ENCODE measurements at regions not wholly inside any gene's neighbourhood (a gene's known extent, or its start where the extent isn't known, plus 50 kb on each side); places are given as distances from the start of the nearest gene placed in this dataset.
A peak's percentile ranks its signal among the peaks of the same experiment; 100 is the strongest.
"Not testable (repeated sequence)": the region's sequence is repeated elsewhere in the genome, so short reads cannot be mapped to it uniquely, and the experiment has no call there.

GRCh38 chr21:14058566-14058965 lies 152.2 kb downstream of the LIPI start:
- no peak for DNase-seq

DNA sequence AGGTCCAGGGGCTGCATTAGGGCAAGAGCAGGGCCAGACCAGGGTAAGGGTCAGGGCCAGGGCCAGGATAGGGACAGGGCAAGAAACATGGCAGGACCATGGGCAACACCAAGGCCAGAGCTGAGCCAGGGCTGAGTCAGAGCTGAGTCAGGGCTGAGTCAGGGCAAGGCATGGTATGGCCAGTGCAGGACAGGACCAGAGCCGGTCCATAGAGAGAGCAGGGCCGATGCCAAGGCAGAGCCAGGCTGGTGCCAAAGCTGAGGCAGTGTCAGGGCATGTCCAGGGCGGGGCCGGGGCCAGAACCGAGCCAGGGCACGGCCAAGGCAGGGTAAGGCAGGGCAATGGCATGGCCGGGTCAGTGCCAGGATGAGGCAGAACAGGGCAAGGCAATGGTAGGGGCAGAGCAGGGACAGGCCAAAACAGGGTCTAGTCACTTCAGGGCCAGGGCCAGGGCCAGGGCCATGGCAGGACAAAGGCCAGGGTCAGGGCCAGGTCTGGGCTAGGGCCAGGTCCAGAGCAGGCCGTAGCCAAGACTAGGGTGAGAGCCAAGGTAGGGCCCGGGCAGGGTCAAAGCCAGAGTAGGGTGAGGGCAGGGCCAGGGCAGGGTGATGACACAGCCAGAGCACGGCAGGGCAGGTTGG lies 152.8 kb downstream of the LIPI start:
- not testable (repeated sequence) for DNase-seq

GRCh38 chr21:14057313-14057712 lies 153.4 kb downstream of the LIPI start:
- no peak for DNase-seq

DNA sequence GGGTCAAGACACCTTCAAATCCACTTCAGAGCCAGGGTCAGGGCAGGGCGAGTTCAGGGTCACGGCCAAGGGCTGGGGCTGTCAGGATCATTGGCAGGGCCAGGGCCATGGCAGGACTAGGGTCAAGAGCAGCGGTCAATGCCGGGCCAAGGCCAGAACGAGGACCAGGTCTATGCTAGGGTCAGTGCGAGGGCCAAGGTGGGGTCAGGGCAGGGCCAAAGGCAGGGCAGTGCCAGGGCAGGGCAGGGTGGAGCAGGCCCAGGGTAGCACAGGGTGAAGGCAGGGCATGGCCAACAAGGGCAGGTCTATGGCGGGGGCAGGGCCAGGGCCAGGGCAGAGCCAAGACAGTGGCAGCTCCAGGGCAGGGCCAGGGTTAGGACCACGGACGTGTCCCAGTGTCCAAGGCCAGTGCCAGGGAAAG lies 154.0 kb downstream of the LIPI start:
- DNase-seq, result no peak

- DNase-seq, result not testable (repeated sequence)
Observed at GRCh38 chr21:14055746-14056515, 154.8 kb downstream of the LIPI start.

DNA sequence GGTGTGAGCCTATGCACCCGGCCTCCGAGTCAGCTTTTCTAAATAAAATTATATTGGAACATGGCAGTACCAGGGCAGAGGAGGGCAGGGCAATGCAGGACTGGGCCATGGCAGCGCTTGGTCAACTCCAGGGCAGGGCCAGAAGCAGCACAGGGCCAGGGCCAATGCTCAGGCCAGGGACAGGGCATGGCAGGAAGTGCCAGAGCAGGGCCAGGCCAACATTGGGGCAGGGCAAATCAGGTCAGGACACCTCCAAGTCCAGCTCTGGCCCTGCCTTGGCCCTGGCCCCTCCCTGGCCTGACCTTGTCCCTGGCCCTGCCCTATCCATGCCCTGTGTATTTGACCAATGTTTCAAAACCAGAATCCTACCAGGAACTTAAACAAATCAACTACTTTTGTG lies 156.1 kb downstream of the LIPI start:
- DNase-seq, result no peak

GRCh38 chr21:14050121-14050520 lies 160.6 kb downstream of the LIPI start:
- DNase-seq, result no peak

DNA sequence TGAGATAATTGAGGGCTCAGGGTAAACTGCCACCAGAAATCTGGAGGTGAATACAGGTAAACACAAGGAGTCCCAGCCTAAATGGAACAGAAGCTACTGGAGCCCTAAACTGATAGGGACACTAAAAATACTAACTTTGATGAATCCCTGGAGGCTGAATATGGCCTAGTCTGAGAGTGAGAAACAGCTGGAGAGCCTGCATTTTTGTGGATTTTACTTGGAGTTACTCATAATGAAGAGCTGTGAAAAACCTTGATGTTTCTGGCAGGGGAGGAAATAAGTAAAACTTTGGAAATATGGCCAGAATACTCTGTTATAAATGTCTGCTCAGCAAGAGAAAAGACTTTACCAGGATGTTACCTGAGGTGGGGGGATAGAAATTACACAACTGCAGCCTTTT lies 164.4 kb downstream of the LIPI start:
- no peak for DNase-seq

DNA sequence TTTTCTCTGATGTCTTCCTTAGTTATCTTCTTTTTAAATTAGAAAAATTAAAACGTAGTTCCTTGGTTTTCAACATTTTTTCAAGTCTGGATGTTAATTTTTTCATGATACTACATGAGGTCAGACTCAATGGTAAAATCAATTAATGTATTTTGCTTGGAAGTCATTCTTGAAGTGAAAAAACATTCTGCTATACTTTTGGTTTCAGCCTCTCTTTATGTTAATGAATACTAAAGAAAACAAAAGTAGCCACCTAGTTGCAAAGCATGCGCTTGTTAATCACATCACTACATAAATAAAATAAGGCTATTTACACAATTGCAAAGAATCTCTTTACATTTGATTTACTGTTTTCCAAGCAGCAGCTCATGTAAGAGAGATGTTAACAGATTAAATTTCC lies 170.4 kb downstream of the LIPI start:
- DNase-seq, result no peak

DNA sequence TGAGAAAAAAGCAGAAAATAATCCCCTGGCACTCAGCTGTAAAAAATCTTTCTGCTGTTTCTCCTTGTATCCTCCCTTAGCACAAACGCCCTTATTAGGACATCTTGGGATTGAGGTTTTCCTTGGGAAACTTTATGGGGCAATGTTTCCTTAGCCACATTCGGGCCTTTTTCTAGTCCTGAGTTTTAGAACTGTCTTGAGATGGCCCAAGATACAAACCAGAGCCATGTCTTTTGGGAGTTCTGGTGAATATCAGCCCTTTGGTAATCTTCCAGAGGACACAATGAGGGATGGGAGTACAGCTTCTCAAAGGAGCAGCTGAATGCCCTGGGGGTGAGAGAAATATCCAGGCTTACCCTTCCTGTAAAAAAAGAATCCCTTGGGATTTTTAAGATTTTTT lies 182.1 kb downstream of the LIPI start:
- DNase-seq, result not testable (repeated sequence)

DNA sequence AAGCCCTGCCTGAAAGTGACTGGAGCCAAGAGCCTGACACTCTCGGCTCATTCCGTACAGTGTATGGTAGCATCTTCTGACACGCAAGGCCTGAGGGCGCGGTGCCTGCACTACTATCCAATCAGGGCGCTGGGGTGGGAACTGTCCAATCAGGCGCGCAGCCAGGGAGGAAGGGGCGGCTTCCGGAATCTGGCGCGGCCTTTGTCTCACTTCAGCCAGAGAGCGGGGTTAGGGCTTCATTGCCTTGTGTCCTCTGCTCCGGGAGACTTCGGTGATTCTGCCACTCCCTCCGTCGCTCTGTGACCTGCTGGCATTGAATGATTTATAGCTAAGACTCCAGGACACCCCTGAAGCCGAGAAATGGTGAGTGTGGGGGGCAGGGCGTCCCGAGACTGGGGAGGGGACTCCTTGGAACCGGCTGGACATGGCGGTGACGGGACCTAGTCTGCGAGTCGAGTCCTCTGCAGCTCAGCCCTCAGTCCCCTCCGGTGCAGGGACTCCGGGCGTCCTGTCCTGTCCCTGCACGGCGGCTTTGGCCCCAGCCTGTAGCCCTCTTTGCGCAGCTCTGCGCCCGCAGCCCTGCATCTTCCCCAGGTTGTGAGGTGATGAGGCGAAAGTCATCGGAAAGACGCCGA lies 183.4 kb downstream of the LIPI start:
- peak; percentile 85 to 90 for DNase-seq

DNA sequence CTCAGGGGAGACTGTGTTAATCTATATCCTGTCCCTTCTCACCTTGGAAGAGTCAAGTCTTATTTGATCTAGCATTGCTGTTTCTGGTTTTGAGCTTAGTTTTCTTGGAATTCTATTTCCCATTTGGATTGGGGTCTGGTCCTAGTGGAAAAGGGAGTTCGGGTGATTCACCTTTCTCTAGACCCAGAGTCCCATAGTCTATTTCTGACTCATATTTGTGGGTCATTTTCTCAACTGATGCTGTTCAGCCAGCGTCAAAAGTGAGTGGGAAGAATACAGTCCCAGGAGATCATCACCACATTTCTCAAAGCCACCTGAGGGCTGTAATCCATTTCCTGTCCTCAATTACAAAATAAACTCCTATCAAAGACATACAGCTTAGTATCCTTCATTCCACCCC lies 190.6 kb downstream of the LIPI start:
- DNase-seq, result not testable (repeated sequence)

GRCh38 chr21:14015841-14016240 lies 194.9 kb downstream of the LIPI start:
- not testable (repeated sequence) for DNase-seq

DNA sequence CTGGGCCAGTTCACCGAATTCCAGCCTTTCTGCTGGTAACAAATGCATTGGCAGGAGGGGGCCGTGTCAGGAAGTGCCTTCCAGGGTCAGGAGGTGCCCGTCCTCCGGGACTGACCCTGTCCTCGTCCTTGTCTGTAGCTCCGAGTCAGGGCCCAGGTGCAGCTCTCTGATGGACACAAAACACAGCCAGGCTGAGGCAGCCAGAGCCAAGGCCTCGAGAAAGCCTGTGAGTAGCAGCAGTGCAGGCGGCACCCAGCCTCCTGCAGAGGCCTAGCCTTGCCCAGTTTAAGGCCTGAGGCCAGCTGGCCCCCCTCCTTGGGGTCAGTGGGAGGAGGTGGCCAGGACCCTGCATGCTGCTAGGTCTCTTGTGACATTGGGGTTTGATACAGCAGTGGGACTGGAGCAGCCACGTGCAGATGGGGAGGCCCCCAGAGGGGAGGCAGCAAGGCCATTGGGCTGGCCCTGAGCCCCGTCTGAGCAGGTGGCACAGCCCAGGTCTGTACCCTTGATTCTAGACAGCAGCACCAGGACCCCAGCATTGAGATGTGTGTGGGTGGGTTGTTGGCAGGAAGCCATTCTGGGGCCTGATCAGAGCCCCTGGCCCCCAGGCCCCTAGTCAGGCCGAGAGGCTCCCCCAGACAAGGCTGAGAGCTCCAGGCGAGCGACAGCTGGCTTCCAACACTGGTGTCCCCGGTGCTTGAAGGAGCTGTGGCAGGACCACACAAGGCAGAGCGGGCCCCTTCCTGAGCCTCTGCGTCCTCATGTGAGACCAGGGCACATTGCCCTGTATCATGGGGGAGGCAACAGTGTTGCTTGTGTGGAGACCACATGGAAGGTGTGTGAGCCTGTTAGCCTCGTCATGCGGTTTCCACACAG lies 196.9 kb downstream of the LIPI start:
- not testable (repeated sequence) for DNase-seq

GRCh38 chr21:14013056-14013603 lies 197.6 kb downstream of the LIPI start:
- DNase-seq, result no peak

DNA sequence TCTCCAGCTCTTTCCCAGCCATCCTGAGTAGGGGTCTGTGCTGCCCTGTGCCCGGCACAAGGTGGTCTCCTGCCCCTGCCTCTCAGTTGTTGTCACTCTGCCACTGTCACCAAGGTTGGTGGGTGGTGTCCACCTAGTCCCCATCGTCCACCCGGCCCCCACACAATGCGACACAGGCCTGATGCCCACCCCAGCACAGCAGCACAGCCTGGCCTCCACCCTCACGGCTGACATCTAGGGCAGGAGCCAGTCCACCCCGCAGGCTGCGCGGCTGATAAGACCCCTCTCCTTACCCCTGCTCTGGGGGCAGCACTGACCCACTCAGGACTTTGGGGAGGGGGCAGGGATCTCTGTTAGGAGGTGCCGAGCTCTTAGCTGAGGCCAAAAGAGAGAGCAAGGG lies 198.3 kb downstream of the LIPI start:
- no peak for DNase-seq

- DNase-seq, result not testable (repeated sequence)
Observed at GRCh38 chr21:14011751-14012150, 199.0 kb downstream of the LIPI start.

DNA sequence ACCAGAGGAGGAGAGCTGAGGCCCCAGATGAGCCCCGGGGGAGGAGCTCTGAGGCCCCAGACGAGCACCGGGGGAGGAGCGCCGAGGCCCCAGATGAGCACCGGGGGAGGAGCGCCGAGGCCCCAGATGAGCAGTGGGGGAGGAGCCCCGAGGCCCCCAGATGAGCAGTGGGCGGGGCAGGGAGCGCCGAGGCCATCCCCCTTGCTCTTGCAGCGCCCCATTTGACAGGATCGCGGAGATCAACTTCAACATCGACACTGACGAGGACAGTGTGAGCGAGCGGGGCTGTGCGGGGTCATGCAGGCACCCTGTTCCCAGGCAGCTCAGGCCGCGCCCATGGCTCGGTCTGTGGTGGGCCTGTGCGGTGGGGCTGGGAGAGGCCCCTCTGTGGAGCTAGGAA lies 199.6 kb downstream of the LIPI start:
- DNase-seq, result not testable (repeated sequence)

GRCh38 chr21:14010729-14011128 lies 200.0 kb downstream of the LIPI start:
- DNase-seq, result no peak

GRCh38 chr21:14009990-14010389 lies 200.8 kb downstream of the LIPI start:
- DNase-seq, result not testable (repeated sequence)

- not testable (repeated sequence) for DNase-seq
Observed at GRCh38 chr21:14009238-14009981, 201.3 kb downstream of the LIPI start.

DNA sequence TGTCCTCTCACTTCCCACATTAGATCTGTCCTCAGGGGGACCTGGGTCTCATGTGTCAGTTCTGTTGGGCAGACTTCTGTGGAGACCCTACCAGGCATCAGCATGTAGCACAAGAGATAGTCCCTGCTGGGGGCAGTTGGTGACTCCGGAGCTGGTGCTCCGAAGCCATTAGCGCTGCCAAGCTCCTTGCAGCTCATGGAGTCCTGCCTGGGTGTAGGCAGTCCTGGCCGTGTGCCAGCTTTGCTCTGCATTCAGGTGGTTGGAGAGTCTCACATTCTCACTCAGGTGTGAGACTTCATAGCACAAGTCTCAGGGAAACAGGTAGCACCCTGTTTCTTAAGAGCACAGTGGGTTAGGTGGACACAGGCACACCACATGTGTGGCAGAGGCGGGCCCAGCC lies 202.3 kb downstream of the LIPI start:
- DNase-seq, result not testable (repeated sequence)

Data from inflammatory macrophage (primary cell).